CD4-positive, alpha-beta T cell treated with Interferon gamma for 1 hour (primary cell): ENCODE measurements at regions not wholly inside any gene's neighbourhood (a gene's known extent, or its start where the extent isn't known, plus 50 kb on each side); places are given as distances from the start of the nearest gene placed in this dataset.

Experiments
- DNase-seq: peaks from one replicate; pipeline ENCODE4 v3.0.0-alpha.2; 2020

GRCh38 chr4:3832536-3833220, 66.5 kb downstream of the ADRA2C start:
- DNase-seq: no peak

GRCh38 chr4:3833326-3833989, 67.3 kb downstream of the ADRA2C start:
- DNase-seq: no peak

- no peak for DNase-seq
These were observed 68.0 kb downstream of the ADRA2C start for GRCh38 chr4:3834186-3834662.

GRCh38 chr4:3834663-3835521, 68.7 kb downstream of the ADRA2C start:
- DNase-seq: no peak

- no peak for DNase-seq
These were observed 69.6 kb downstream of the ADRA2C start for GRCh38 chr4:3835527-3836405.

GRCh38 chr4:3836406-3836755, 70.2 kb downstream of the ADRA2C start:
- no peak for DNase-seq

- no peak for DNase-seq
These were observed 70.8 kb downstream of the ADRA2C start for GRCh38 chr4:3836756-3837601.

DNA sequence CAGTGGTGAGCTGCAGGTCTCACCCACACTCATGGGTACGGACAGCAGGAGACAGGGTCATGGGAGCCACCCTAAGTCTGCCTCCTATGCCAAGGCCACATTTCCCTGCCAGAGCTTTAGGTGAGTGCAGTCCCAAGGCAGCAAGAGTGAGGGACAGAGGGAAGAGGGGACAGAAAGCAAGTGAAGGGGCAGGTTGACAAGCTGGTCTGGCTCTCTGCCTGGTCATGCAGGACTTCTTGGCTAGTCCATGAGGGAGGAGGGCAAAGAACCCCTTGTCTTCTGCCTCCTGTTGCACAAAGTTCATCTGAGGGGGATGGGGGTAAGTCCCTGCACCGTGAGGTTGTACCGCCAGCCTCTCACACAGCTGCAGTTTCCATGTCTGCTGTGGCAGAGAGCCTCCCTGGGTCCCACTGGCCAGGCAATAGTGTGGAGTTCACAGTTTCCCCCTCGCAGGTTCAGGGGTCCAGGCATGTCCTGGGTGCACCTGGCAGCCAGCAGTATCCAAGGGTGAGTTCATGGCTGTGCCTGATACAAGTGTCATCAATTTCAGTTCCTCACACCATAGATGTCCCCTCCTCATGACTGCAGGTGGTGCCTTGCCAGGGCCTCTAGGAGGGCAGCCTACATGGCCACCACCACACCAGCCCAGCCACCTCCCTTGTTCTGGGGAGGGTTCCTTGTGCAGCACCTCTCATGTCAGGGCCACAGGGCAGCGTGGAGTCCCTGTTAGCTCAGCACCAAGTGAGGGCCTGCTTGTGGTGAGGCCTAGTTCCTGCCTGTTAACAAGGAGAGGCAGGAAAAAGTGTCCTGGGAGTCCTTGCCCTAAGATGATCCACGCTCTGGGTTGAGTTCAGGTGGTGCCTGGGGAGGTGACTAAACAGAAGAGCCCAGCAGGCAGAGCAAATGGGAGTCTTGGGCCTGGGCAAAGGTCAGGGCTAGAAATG, 72.5 kb downstream of the ADRA2C start:
- no peak for DNase-seq

DNA sequence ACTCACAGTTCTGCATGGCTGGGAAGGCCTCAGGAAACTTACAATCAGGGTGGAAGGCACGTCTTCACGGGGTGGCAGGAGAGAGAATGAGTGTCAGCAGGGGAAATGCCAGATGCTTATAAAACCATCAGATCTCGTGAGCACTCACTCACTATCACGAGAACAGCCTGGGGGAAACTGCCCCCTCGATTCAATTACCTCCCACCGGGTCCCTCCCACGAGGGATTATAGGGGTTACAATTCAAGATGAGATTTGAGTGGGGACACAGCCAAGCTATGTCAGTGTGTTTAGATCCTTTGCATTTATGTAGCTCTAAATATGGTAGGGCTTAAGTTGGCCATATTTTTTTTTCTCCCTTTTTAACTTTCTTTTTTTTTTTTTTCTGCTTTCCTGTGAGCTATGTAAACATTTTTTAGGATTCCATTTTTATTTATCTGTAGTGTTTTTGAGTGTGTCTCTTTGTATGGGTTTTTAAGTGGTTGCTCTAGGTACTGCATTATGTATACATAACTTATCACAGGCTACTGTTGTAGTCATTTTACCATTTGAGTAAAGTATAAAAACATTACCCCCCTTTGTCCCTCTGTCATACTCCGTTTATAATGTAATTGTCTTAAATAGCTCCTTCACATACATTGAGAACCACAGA, 79.0 kb downstream of the ADRA2C start:
- DNase-seq: no peak

- DNase-seq: no peak
These were observed 79.7 kb downstream of the ADRA2C start for GRCh38 chr4:3845744-3846429.

DNA sequence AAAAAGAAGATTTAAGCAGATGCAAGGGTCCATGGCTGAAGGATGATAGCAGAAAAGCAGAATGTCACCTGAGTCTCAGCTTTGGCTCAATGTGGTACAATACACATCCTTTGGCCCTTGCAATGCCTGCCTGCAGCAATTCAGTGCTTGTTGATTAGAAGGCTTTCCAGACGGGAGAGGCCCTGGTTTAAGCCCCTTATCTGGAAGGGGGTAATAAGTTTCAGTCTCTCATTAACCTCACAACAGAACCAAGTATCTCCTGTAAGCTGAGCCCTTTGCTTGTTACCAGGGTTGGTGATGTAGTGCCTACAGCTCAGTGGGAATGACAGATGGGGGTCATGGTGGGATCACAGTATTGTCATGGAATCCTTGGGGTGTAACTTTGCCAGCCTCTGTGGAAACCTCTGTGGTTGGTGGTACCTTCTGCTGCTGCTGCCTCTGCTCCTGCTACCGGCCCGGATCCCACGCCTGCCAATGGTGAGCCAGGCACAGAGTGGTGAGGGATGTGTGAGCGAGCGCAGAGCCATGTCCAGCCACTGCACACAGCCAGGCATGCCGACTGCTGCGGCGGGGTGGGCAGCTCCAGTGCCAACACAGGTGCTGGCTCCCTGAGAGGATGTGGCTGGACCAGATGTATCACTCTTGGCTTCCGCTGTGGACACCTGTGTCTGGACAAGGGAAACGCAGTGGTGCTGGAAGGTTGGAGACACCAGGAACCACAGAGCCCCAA, 81.2 kb downstream of the ADRA2C start:
- DNase-seq: no peak

DNA sequence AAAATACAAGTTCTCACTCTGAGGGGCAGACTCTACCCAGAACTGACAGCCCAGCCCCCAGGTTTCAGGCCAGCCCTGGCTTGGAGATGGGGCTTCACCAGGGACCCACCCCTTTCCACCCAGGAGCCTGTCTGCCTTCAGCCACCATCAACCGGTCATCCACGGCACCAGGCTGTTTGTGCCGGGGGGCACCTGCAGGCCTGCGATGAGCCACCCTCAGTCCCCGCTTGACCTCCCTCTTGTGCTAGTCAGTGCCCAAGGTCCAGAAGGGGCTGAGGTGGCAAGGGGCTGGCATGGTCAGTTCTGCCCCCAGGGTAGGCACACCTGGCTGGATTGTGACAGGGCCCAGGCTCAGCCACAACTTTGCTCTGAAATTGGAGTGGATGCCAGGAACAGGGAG, 82.1 kb downstream of the ADRA2C start:
- no peak for DNase-seq

DNA sequence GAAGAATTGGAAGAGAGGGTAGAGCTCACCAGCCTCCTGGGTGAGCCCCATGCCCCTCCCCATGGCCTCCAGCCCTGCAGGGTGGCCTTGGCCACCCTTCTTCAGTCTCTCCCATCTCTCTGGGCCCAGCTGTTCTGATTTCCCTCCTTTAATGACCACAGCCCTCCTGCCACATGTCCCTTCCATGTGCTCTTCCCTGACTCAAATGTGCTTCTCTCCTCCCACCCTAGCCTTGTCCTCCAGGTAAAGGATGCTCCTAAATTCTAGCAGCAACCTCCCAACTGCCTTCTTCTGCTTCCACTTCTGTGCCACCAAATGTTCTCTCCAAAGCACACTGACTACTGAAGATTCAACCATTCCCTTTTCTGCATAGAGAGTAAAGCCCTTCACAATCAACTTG, 83.0 kb downstream of the ADRA2C start:
- DNase-seq: no peak

DNA sequence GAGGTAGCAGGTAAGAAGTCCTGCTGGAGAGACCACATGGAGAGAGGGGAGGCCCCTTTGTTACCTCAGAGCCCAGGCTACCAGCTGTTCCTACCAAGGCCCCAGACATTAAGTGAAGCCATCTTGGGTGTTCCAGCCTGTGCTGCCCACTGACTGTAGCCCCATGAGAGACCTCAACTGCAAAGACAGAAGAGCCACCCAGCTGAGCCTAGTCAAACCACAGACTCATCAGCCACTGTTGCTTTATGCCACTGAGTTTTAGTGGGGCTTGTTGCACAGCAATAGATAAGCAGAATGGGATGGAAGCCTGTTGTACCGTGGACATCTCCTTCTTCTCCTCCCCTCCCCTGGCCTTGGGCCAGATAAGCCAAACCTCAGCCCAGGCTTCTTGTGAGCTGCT, 83.9 kb downstream of the ADRA2C start:
- no peak for DNase-seq

GRCh38 chr4:3851211-3851610, 85.0 kb downstream of the ADRA2C start:
- no peak for DNase-seq

DNA sequence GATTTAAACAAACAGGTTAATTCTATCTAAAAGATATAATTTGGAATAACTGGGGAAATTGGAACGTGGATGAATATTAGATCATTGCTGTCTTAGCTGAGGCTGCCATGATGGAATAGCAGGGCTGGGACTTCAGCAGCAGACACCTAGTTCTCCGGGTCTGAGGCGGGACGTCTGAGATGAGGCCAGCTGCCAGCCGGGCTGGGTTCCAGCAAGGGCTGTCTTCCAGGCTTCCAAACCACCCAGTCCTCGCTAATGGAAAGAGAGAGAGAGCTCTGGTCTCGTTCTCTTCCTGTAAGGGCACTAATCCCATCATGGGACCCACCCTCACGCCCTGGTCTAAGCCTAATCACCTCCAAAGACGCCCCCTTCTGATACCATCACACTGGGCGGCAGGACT, 85.7 kb downstream of the ADRA2C start:
- no peak for DNase-seq

GRCh38 chr4:3852309-3852708, 86.1 kb downstream of the ADRA2C start:
- DNase-seq: no peak

GRCh38 chr4:3852711-3853110, 86.5 kb downstream of the ADRA2C start:
- DNase-seq: no peak
